ENCODE measurements at regions not wholly inside any gene's neighbourhood (a gene's known extent, or its start where the extent isn't known, plus 50 kb on each side); places are given as distances from the start of the nearest gene placed in this dataset.

DNA sequence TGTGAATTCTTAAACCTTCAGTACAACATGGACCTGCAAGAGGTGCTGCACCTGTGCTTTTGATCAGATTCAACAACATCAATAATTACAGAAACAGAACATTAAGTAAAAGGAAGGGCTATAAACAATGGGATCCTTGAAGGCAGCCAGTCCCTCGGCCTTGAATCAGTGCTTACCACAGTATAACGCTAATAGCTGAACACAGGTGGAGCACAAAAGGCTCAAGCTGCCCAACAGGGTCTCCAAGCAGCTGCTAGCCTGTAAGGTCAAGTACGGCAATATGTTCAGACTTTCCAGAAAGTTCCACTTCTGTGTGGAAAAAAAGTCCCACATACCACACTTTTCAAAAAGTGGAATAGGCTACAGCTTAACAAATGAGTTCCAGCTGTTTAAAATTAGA is 61.9 kb upstream of the ITGA1 start:
- no peak for DNase-seq (ENCODE audit: low read depth)

DNA sequence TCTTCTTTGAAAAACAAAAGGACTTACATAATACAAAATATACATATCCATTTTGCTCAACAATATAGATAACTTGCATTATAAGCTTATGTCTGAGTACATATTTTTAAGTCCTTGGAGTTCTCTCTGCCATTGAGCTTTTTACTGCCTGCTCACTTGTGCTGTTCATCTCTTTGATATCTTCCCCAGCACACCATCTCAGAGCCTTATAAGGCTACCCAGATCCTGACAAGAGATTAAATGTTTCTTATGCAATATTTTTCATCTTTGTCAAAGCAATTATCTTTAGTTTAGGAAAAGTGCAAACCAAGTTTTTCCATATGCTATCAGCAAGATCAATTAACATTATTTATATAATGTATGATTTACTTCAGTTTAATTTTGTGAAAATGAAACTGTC is 60.7 kb upstream of the ITGA1 start:
- DNase-seq (ENCODE audit: low read depth) = no peak

DNA sequence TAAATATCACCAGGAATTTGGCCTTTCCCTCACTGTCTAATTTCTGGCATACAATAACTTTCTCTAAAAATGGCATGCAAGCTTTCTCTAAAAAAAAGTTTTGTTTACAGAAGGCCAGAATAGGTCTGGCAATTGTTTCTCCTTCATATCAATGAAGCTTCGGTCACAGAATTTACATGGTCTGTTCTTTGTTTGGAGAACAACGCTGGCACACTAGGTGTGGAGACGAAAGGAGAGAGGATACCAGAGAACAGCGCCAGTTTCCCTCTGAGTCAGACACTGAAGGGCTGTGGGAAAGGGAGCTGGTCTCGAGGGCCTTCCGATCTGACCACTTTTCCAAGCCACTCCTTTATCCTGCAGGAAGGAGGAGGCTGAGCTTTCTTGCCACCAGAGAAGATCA is 60.1 kb upstream of the ITGA1 start:
- no peak for DNase-seq (ENCODE audit: low read depth)

DNA sequence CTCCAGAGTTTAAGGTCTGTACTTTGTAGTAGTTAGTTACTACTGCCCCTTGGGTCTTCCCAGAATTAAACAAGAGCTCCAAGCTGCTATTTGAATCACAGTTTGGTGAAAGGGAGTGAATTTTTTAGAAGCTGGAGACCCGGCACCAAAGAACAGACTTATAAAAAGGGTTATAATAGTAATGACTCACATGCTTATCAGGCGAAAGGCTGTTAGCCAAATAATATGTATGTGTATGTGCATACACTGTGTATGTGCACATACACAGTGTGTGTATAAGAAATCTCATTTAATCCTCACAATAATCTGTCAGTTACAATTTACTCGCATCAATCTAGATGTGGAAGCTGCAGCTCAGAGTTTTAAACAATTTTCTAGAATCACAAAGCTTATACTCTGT is 59.5 kb upstream of the ITGA1 start:
- no peak for DNase-seq (ENCODE audit: low read depth)

DNA sequence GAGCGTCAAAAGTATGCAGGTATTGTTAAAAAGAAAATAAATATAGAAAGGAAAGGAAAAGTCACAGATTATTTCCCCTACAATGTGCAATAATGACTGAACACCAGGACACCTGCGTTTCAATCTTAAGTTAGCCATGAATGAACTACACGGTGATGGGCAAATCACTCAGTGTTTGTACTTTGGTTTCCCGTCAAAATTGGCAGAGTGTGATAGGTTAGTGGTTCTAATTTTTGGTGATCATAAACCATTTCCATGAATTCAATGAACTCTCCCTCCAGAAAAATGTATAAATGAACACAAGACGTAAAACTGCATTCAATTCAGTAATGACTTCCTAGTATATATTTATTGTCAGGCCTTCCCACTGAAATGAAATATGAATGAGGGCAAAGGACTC is 59.0 kb upstream of the ITGA1 start:
- no peak for DNase-seq (ENCODE audit: low read depth)

DNA sequence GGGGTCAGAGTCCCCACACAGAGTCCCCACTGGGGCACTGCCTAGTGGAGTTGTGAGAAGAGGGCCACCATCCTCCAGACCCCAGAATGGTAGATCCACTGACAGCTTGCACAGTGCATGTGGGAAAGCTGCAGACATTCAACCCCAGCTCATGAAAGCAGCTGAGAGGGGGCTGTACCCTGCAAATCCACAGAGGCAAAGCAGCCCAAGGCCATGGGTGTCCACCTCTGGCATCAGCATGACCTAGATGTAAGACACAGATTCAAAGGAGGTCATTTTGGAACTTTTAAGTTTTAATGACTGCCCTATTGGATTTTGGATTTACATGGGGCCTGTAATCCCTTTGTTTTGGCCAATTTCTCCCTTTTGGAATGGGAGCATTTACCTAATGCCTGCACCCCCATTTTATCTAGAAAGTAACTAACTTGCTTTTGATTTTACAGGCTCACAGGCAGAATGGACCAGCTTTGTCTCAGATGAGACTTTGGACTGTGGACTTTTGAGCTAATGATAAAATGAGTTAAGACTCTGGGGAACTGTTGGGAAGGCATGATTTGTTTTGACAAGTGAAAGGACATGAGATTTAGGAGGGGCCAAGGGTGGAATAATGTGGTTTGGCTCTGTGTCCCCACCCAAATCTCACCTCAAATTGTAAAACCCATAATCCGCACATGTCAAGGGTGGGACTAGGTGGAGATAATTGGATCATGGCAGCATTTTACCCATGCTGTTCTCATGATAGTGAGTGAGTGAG is 56.3 kb upstream of the ITGA1 start:
- no peak for DNase-seq (ENCODE audit: low read depth)

DNA sequence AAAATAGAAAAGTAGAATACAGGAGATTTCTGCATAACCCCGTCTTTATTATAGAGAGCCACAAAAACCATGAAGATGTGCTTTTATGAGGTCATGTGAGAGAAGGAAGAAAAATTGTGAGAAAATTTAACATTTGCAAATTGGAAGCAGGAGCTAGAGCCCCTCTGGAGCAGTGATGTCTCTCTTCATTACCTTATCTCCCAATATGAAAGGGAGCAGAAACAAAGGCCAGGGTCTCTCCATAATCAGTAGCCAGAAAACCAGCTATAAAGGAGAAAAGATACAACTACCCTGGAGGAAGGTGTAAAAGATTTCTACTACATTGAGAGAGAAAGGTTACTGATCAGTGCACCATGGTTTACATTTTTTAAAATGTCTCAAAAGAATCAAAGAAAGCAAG is 53.2 kb upstream of the ITGA1 start:
- DNase-seq (ENCODE audit: low read depth) = no peak

DNA sequence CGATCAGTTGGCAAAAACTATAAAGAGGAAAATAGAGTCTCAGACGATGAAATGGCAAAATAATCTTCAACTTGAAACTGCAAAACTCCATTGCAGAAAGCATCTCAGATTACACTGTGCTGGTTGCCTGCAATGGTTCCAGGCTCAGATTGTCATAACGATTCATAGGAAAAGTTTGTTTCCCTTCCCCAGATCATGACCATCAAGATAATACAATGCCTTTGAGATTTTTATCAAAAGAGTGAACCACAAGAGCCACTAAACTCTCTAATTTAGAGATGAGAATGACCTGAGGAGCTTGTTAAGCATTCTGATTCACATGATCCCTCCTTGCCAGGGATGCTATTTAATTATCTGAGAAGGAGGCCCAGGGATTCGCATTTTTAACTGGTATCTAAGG is 52.6 kb upstream of the ITGA1 start:
- DNase-seq (ENCODE audit: low read depth) = no peak
